HCEC 1CT (cell line): ENCODE measurements at regions not wholly inside any gene's neighbourhood (a gene's known extent, or its start where the extent isn't known, plus 50 kb on each side); places are given as distances from the start of the nearest gene placed in this dataset.
"Not testable (repeated sequence)": the region's sequence is repeated elsewhere in the genome, so short reads cannot be mapped to it uniquely, and the experiment has no call there.

Source experiments
- DNase-seq: peaks from one replicate; pipeline ENCODE4 v3.0.0-alpha.2; 2017

- DNase-seq = no peak
Measured at GRCh38 chr7:91571601-91572000, 307.4 kb downstream of the FZD1 start.

DNA sequence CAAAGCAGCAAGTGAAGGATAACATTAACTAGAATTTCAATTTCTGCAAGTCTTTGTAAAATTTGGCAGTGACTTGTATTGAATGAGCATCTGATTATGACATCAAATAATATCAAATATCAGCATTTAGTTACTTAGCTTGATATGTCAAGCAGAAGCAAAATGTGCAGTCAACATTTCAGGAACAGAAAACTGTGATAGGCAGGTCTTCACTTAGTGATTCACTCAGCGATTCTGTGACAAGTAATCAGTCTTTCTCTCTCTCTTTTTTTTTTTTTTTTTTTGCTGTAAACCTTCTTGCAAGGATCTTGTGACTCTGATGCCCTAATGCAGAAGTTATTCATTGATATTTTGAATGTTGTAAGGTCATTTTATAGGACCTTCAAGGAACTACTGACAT lies 307.1 kb downstream of the MTERF1 start:
- no peak for DNase-seq

GRCh38 chr7:91576459-91576858 lies 304.0 kb downstream of the MTERF1 start:
- DNase-seq = not testable (repeated sequence)

DNA sequence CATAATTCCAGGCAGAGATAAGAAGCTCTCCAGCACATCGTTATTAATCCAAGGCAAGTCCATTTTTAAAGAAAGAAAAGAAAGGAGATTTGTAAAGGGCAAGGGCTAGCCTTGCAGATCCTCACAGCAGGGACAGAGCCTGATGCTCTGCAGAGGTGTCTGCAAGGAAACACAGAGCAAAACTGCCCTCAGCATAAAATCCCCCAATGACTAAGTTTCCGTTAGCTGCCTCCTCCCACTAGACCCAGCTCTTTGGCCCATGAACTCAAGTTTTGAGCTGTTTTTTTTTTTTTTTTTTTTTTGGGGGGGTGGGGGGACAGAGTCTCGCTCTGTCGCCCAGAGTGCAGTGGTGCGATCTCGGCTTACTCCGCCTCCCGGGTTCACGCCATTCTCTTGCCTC lies 300.7 kb downstream of the MTERF1 start:
- no peak for DNase-seq

- DNase-seq = no peak
Measured at GRCh38 chr7:91582799-91583477, 297.6 kb downstream of the MTERF1 start.

DNA sequence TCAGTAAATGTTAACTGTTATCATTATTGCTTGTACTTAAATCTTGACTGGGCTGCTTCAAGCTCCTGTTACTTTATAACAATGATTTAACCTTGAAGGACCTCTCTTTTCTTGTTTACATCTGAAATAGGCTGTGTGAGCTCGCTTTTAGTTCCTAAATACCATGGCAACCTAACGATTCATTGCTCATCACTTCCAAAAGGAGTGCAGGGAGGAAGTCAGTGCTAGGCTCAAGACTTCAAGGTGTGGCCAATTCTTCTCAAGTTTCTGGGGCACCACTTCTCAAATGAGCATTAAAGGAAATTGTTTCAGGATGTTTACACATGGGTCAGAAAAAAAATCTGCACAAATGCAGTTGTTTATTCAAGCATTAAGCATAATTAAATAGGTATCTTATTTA lies 284.2 kb downstream of the MTERF1 start:
- no peak for DNase-seq

GRCh38 chr7:91598791-91599190 lies 281.7 kb downstream of the MTERF1 start:
- DNase-seq = no peak

DNA sequence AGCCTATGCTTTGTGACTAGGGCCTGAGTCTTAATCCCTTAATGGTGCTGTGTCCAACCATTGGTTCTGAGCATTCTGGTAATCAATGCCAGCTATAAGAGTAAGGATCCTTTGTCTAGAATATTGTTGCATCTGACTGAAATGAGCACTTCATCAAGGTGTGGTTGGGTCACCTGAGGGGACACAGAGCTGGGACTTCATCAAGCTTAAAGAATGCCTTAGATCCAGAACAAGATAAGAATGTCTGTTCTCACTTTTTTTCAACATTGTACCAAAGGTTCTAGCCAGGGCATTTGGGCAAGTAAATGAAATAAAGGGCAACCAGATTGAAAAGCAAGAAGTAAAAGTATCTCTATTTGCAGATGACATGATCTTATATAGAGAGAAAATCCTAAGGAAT lies 280.4 kb downstream of the MTERF1 start:
- DNase-seq = no peak

DNA sequence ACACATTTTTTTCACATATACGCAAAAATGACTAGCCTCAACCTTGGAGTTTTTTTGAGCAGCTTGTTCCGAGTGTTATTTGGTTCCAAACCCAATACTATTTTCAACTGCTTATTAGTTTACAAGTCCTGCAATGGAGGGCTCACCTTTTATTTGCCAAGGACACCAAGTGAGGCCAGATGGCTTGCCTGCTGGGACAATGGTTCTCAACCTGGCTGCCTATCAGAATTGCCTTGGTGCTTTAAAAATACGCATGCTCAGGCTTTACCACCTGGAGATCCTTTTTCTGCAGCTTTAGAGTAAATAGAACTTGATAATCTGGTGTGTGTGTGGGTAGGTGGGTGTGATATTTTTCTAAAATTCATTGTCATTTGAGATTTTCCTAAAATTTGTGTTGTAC lies 276.8 kb downstream of the MTERF1 start:
- no peak for DNase-seq

DNA sequence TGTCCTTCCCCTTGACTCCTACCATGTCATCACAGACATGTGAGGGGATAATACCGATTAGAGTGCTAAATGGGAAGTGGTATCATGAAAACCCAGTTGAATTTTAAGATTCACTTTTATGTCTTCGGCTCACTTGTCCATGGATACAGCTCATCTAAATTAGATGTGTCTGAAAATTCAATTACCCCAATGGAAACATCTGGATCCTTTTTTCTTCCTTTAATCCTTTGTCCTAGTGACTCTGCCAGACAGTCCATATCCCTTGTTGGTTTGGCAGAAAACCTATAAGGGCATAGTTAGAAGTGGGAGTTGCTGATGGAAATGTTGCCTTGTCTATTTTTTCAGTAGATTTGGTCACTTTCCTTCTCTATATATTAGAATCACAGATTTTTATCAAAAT lies 271.9 kb downstream of the MTERF1 start:
- no peak for DNase-seq

GRCh38 chr7:91609525-91609924 lies 271.0 kb downstream of the MTERF1 start:
- DNase-seq = no peak

DNA sequence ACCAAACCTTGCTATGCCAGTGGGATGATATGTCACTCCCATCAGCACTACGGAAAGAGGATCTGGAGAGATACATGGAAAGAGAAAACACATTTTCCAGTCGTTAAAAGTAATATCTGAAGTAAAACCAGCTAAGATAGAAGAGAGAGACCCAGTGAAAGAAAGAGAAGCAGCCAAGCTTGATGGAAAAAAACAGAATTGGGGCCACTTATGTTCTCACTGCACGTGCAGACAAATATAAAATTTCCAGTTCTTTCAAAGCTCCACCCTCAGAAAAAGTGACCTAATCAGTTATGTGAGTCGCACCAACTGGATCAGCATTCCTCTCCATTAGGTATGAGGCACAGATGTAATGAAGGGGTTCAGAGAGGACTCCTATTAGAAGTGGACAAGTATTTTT lies 266.1 kb downstream of the MTERF1 start:
- DNase-seq = no peak

GRCh38 chr7:91618776-91619765 lies 261.4 kb downstream of the MTERF1 start:
- no peak for DNase-seq

GRCh38 chr7:91620827-91621226 lies 259.7 kb downstream of the MTERF1 start:
- DNase-seq = no peak

DNA sequence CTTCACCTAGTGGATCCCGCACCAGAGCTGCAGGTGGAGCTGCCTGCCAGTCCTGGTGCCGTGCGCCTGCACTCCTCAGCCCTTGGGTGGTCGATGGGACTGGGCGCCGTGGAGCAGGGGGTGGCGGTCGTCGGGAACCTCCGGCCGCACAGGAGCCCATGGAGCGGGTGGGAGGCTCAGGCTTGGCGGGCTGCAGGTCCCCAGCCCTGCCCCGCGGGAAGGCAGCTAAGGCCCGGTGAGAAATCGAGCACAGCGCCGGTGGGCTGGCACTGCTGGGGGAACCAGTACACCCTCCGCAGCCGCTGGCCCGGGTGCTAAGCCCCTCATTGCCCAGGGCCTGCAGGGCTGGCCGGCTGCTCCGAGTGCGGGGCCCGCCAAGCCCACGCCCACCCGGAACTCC lies 253.2 kb downstream of the MTERF1 start:
- DNase-seq = not testable (repeated sequence)

DNA sequence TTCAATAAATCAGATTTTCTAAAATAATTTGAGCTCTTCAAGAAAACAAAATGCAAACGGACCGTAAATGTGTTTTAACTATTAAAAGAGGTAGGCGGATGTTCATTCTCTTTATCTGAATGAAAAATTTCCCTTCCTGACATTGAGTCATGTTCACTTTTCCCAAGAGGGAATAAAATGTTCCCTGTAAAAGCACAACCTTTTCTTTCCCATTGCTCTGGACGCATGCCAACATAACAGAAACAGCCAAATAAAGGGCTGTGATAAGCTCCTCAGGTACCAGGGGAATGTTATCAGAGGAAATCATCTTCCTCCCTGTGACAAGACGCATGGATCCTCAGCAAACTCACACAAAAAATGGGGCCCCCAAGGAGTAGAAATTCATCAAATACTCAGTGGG lies 251.8 kb downstream of the MTERF1 start:
- no peak for DNase-seq

- DNase-seq = no peak
Measured at GRCh38 chr7:91630581-91631380, 249.7 kb downstream of the MTERF1 start.

DNA sequence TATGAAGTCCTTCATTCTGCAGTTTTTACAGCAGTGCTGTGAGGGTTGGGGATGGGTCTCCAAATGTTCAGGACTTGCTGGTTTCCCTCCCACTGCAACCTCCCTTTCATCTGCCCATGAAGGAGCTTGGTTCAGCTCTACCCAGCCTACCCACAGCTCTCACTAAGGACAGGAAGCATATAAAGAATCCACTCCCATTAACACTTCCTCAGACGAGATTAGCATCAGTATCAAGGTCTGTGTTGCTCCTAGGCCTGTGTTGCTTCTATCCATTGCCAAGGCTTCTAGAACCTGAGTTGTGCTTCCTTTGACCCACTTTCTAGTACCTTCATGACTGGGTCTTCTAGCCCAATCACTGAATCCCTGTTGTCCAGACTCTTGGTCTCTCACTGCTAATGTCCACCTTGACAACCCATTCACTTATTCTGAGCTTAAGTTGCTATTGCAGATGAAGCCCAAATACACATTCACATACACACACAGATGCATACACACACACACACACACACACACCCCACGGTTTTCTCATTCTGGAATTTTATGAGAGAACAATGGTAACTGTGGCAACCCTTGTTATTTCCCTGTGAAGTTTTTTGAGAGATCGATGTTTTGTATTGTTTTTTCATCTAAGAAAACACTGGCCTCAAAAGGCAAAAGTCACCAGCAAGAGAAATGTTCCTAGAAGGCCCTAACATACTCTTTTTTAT lies 248.1 kb downstream of the MTERF1 start:
- no peak for DNase-seq

DNA sequence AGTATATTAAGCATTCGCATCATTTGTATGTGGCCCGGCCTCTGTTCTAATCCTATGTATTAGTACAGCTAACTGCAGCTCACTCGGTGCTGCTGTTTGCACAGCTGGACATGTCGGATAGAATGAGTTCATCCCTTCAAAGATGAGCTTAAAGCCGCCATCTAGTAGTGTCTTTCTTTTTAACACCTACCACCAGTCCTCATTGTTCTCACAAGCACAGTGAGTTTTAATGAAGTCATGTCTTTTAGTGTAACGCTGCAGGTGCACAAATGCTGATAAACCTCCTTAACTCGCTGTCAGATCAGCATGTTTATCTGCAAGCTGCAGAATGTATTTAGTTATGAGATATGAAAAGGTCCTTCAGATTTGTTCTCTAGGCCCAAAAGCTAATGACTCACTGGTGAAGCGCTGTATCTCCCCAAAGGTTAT lies 247.5 kb downstream of the MTERF1 start:
- no peak for DNase-seq

- DNase-seq = no peak
Measured at GRCh38 chr7:91634485-91635177, 245.9 kb downstream of the MTERF1 start.

DNA sequence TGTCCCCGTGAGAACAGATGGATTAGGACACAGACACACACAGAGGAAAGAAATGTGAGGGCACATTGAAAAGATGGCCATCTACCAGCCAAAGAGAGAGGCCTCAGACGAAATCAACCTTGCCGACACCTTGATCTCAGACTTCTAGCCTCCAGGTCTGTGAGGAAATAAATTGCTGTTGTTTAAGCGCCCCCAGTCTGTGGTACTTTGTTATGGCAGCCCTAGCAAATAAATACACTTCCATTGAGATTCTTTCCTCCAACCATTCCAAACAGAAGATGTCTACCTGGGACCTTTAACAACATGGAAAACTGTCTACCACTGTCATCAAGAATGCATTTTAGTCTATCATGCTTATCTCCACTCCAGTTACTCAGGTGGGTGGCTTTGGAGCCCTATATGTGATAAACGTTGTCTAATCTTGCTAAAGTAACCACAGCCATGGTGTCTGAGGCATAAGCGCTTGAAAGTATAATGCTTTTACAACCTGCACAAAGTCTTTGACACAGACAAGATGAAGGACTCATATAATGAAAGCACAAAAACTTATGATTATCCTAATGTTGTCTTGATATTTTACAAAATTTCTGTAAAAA lies 244.3 kb downstream of the MTERF1 start:
- DNase-seq = no peak

GRCh38 chr7:91636728-91637127 lies 243.8 kb downstream of the MTERF1 start:
- DNase-seq = no peak
